ENCODE measurements at regions not wholly inside any gene's neighbourhood (a gene's known extent, or its start where the extent isn't known, plus 50 kb on each side); places are given as distances from the start of the nearest gene placed in this dataset.

GRCh38 chr3:178270838-178271237 lies 265.4 kb upstream of the KCNMB2 start:
- DNase-seq, result no peak
- Histone ChIP-seq H3K27me3 (no peaks in the 10 kb centered on the region), H3K4me1 (no peaks in the 10 kb centered on the region), H3K27ac (no peak overlapping the region), H3K4me3 (no peak overlapping the region), H3K9me3 (no peaks in the 10 kb centered on the region), H3K36me3 (no peaks in the 10 kb centered on the region)
- no peak for TF ChIP-seq CTCF (IDR thresholded peaks at IDR 0.05)
- no peak for TF ChIP-seq POLR2A (IDR thresholded peaks at IDR 0.05)
- intact Hi-C loops (cut with DNase I), result no loop called here
- 83 to 95% methylated on average over 4 of the region's 4 CpGs for WGBS, 2 donors

- H3K27me3 ChIP-seq, result no peaks in the 10 kb centered on the region
- H3K9me3 ChIP-seq, result no peaks in the 10 kb centered on the region
- H3K4me1 ChIP-seq, result no peaks in the 10 kb centered on the region
- TF ChIP-seq CTCF (IDR thresholded peaks at IDR 0.05) (no peak), POLR2A (IDR thresholded peaks at IDR 0.05) (no peak)
- DNase-seq, result no peak
- H3K36me3 ChIP-seq, result no peaks in the 10 kb centered on the region
- no peak overlapping the region for H3K27ac ChIP-seq
- intact Hi-C loops (cut with DNase I), result no loop called here
- WGBS, 2 donors, result 84 to 88% methylated on average over 3 of the region's 3 CpGs
- no peak overlapping the region for H3K4me3 ChIP-seq
Observed at GRCh38 chr3:178271740-178272387, 264.4 kb upstream of the KCNMB2 start.

- Histone ChIP-seq H3K27ac (no peak overlapping the region), H3K36me3 (no peaks in the 10 kb centered on the region), H3K4me3 (no peak overlapping the region), H3K9me3 (no peaks in the 10 kb centered on the region), H3K4me1 (no peaks in the 10 kb centered on the region), H3K27me3 (no peaks in the 10 kb centered on the region)
- DNase-seq, result no peak
- TF ChIP-seq CTCF (IDR thresholded peaks at IDR 0.05), result no peak
- no peak for TF ChIP-seq POLR2A (IDR thresholded peaks at IDR 0.05)
- intact Hi-C loops (cut with DNase I), result no loop called here
- WGBS, 2 donors, result 89 to 94% methylated on average over 3 of the region's 3 CpGs
Observed at GRCh38 chr3:178272841-178273240, 263.4 kb upstream of the KCNMB2 start.

DNA sequence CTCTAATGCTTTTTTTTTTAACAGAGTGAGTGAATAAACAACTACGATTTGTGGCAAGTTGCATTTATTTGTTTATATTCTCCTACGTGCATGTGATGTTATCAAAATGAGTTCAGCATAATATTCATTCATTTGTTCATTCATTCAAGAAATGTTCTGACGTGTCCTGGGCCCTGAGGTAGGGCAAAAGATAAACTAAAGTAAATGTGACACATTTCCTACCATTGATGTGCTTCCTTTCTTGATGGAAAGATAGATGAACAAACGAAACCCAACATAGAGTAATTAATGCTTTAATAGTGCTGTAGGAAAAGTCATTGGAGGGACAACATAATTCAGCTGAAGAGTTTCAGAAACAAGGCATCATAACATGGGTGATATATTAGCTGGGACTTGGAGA lies 261.5 kb upstream of the KCNMB2 start:
- H3K27ac ChIP-seq, result no peak overlapping the region
- no peaks in the 10 kb centered on the region for H3K4me1 ChIP-seq
- TF ChIP-seq POLR2A (IDR thresholded peaks at IDR 0.05) (no peak), CTCF (IDR thresholded peaks at IDR 0.05) (no peak)
- no peak overlapping the region for H3K4me3 ChIP-seq
- WGBS, 2 donors, result 70 to 72% methylated on average over 4 of the region's 4 CpGs
- H3K36me3 ChIP-seq, result no peaks in the 10 kb centered on the region
- H3K9me3 ChIP-seq, result peaks cover 0 to 10% (median 0%) of the 10 kb centered on the region in 3 donors
- no peaks in the 10 kb centered on the region for H3K27me3 ChIP-seq
- intact Hi-C loops (cut with DNase I), result no loop called here
- DNase-seq, result no peak

DNA sequence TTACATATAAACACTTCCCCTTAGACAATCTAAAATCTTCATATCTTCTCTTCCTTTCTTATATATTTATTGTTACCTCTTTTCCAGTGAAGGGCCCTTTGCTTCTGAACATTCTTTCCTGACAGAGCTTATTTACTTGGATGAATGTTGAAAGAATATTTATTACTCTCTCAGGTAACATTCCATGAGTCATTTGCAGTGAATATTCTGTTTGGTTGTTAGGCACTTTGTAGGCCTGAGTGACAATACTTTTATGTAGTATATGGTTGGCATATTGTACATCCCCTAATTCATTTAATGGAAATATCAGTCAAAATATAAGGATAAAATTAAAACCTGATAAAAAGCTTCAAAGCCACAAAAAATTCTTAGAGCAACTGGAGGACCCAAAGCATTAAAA lies 260.9 kb upstream of the KCNMB2 start:
- H3K27ac ChIP-seq, result no peak overlapping the region
- peaks cover 0 to 10% (median 0%) of the 10 kb centered on the region in 3 donors for H3K9me3 ChIP-seq
- intact Hi-C loops (cut with DNase I), result no loop called here
- TF ChIP-seq CTCF (IDR thresholded peaks at IDR 0.05) (no peak), POLR2A (IDR thresholded peaks at IDR 0.05) (no peak)
- H3K36me3 ChIP-seq, result no peaks in the 10 kb centered on the region
- no peak overlapping the region for H3K4me3 ChIP-seq
- H3K4me1 ChIP-seq, result no peaks in the 10 kb centered on the region
- DNase-seq, result no peak
- H3K27me3 ChIP-seq, result no peaks in the 10 kb centered on the region
